Keratinocyte (primary cell): ENCODE measurements at regions not wholly inside any gene's neighbourhood (a gene's known extent, or its start where the extent isn't known, plus 50 kb on each side); places are given as distances from the start of the nearest gene placed in this dataset.
A peak's percentile ranks its signal among the peaks of the same experiment; 100 is the strongest.

Source experiments
- DNase-seq: peaks from one replicate; pipeline ENCODE4 v3.0.0-alpha.2; 2011; ENCODE audit warnings: low read depth, missing footprints, low spot score
- FAIRE-seq: peaks from 2 replicates; lab custom pipeline; 2011; peaks lifted over from hg19 to GRCh38; lab: Jason Lieb, UNC
- H2AFZ ChIP-seq: 2 replicates; pipeline ENCODE4 v1.6.0; 2012; ENCODE audit warnings: low read length, control low read depth, inconsistent platforms; ENCODE audit not compliant: control insufficient read depth
- H3K27ac ChIP-seq: 2 replicates; pipeline ENCODE4 v1.5.1; 2011; ENCODE audit warnings: low read length; ENCODE audit not compliant: control insufficient read depth, insufficient read depth
- H3K27me3 ChIP-seq: 3 replicates; pipeline ENCODE4 v1.6.0; 2011; ENCODE audit warnings: low read length; ENCODE audit not compliant: control insufficient read depth, insufficient read depth; ENCODE audit errors: extremely low read depth
- H3K36me3 ChIP-seq, 2 experiments: 2 replicates in 1 of 2; 3 replicates in 1 of 2; pipeline ENCODE4 v1.5.1; 2011; ENCODE audit warnings: low read length in 2 of 2, mild to moderate bottlenecking in 1 of 2; ENCODE audit not compliant: control insufficient read depth in 2 of 2, insufficient read depth in 2 of 2; ENCODE audit errors: extremely low read depth in 1 of 2
- H3K4me1 ChIP-seq: 3 replicates; pipeline ENCODE4 v1.5.1; 2011; ENCODE audit warnings: low read length; ENCODE audit not compliant: control insufficient read depth, insufficient read depth; ENCODE audit errors: extremely low read depth
- H3K4me2 ChIP-seq: 3 replicates; pipeline ENCODE4 v1.6.0; 2011; ENCODE audit warnings: low read depth, low read length; ENCODE audit not compliant: control insufficient read depth, insufficient read depth; ENCODE audit errors: extremely low read depth
- H3K4me3 ChIP-seq, 3 experiments: fragments of 200-600 bp in 1 of 3; sonication (generic) in 1 of 3; 2 replicates in 2 of 3; 3 replicates in 1 of 3; pipeline ENCODE4 v1.5.1; 2011 to 2016; ENCODE audit warnings: low read length in 3 of 3, mild to moderate bottlenecking in 3 of 3, control low read depth in 2 of 3, inconsistent platforms in 1 of 3, low read depth in 1 of 3, mixed read lengths in 1 of 3, mixed run types in 1 of 3, moderate library complexity in 1 of 3; ENCODE audit not compliant: control insufficient read depth in 2 of 3, insufficient read depth in 2 of 3; ENCODE audit errors: extremely low read depth in 1 of 3
- H3K79me2 ChIP-seq: 2 replicates; pipeline ENCODE4 v1.6.0; 2012; ENCODE audit warnings: low read length; ENCODE audit not compliant: control insufficient read depth, insufficient read depth
- H3K9ac ChIP-seq: 3 replicates; pipeline ENCODE4 v1.6.0; 2011; ENCODE audit warnings: low read length; ENCODE audit not compliant: control insufficient read depth, insufficient read depth; ENCODE audit errors: extremely low read depth
- H3K9me1 ChIP-seq: 3 replicates; pipeline ENCODE4 v1.6.0; 2011; ENCODE audit warnings: low read length; ENCODE audit not compliant: control insufficient read depth, insufficient read depth; ENCODE audit errors: extremely low read depth
- H3K9me3 ChIP-seq: 2 replicates; pipeline ENCODE4 v1.5.1; 2012; ENCODE audit warnings: low read depth, low read length; ENCODE audit not compliant: control insufficient read depth
- H4K20me1 ChIP-seq: 3 replicates; pipeline ENCODE4 v1.6.0; 2011; ENCODE audit warnings: low read length; ENCODE audit not compliant: control insufficient read depth, insufficient read depth; ENCODE audit errors: extremely low read depth
- EZH2 ChIP-seq: IDR thresholded peaks from one replicate; pipeline ENCODE4 v1.6.1; 2012; ENCODE audit warnings: inconsistent platforms, mild to moderate bottlenecking, low read length, moderate library complexity
- dilution Hi-C: fragments of 300-500 bp; cut with MboI; formaldehyde crosslinking; loops from one replicate; pipeline ENCODE4 v1.7.0; 2020; ENCODE audit warnings: low sequenced_read_pairs; ENCODE audit not compliant: extremely low pct_ligation_motif_present
- TF ChIP-seq, protein P1 (sequence below), 3 experiments: IDR thresholded peaks in 1 of 3; conservative IDR thresholded peaks in 1 of 3; optimal IDR thresholded peaks in 1 of 3; 2 replicates in 2 of 3; 3 replicates in 1 of 3; pipeline versions ENCODE3 to v1.5.1; 2011; ENCODE audit warnings: low read length in 3 of 3, mild to moderate bottlenecking in 3 of 3, moderate library complexity in 2 of 3, control low read depth in 1 of 3, inconsistent platforms in 1 of 3; ENCODE audit not compliant: insufficient read depth in 2 of 3; ENCODE audit errors: extremely low read depth in 1 of 3

DNA sequence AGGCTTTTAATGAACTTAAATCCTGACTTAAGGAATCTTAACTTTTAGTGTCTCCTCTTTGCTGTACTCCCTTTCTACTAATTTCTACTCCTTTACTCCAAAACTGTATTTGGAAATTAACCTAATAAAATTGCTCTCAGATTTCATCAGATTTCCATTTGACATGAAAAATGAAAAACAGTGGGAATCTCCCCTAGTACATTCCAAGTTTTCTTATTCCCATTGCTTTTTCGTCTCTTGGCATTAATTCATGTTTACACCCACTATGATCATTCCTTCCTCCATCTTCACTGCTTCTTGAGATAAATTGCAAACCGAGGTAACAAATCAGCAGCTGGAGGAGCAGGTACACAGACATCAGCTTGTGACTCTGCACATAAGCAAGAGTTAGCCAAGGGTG is 208.7 kb downstream of the VGLL3 start:
- H2AFZ ChIP-seq = no peak overlapping the region
- H3K27me3 ChIP-seq = no peaks in the 10 kb centered on the region
- dilution Hi-C loops = no loop called here
- H3K79me2 ChIP-seq = no peaks in the 10 kb centered on the region
- no peak overlapping the region for H3K4me2 ChIP-seq
- H3K4me1 ChIP-seq = no peaks in the 10 kb centered on the region
- H3K27ac ChIP-seq = no peak overlapping the region
- no peak overlapping the region for H3K4me3 ChIP-seq
- no peak for TF ChIP-seq EZH2
- TF ChIP-seq, protein P1, sequence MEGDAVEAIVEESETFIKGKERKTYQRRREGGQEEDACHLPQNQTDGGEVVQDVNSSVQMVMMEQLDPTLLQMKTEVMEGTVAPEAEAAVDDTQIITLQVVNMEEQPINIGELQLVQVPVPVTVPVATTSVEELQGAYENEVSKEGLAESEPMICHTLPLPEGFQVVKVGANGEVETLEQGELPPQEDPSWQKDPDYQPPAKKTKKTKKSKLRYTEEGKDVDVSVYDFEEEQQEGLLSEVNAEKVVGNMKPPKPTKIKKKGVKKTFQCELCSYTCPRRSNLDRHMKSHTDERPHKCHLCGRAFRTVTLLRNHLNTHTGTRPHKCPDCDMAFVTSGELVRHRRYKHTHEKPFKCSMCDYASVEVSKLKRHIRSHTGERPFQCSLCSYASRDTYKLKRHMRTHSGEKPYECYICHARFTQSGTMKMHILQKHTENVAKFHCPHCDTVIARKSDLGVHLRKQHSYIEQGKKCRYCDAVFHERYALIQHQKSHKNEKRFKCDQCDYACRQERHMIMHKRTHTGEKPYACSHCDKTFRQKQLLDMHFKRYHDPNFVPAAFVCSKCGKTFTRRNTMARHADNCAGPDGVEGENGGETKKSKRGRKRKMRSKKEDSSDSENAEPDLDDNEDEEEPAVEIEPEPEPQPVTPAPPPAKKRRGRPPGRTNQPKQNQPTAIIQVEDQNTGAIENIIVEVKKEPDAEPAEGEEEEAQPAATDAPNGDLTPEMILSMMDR (optimal IDR thresholded peaks at IDR 0.05 in 1 of 3, IDR thresholded peaks at IDR 0.05 in 1 of 3, conservative IDR thresholded peaks at IDR 0.05 in 1 of 3; ENCODE audit: extremely low read depth in 1 of 3, insufficient read depth in 2 of 3, low read length in 3 of 3) = no peak
- H4K20me1 ChIP-seq = no peaks in the 10 kb centered on the region
- no peak overlapping the region for H3K9ac ChIP-seq
- DNase-seq (no peak), FAIRE-seq (no peak)
- no peaks in the 10 kb centered on the region for H3K36me3 ChIP-seq
- no peaks in the 10 kb centered on the region for H3K9me3 ChIP-seq
- H3K9me1 ChIP-seq = no peaks in the 10 kb centered on the region

DNA sequence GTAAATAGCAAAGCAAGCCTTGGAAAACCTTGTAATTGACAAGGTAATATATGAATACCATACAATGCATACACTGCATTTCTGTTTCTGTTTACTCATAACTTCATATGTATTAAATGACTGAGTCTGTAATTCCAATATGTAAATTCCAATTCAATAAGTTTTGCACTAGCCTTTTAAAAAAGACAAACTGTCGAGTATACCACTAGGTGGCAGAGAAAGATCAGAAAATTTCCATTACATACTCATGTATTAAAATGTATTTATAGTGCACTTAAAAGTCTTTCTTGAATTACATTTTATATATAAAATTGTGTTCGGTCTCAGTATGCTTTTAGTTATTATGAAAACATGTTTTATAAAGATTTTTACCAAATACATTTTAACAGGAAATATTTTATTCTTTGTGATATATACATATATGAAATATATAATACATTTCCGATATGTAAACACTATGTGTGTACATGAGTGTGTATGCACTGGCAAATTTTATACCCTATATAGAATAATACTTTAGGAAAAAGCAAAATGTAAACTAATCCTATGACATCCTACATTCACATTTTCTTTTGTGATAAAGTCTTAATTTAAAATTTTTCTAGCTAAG is 216.8 kb downstream of the VGLL3 start:
- dilution Hi-C loops = no loop called here
- TF ChIP-seq EZH2 = no peak
- TF ChIP-seq, protein P1 (optimal IDR thresholded peaks at IDR 0.05 in 1 of 3, IDR thresholded peaks at IDR 0.05 in 1 of 3, conservative IDR thresholded peaks at IDR 0.05 in 1 of 3; ENCODE audit: extremely low read depth in 1 of 3, insufficient read depth in 2 of 3, low read length in 3 of 3) = peak in 1 of 3 experiments; percentile 32
- FAIRE-seq (no peak), DNase-seq (no peak)
- H3K27ac ChIP-seq = no peak overlapping the region
- H3K4me3 ChIP-seq = no peak overlapping the region
- no peak overlapping the region for H3K9ac ChIP-seq
- H3K36me3 ChIP-seq = no peaks in the 10 kb centered on the region
- H3K27me3 ChIP-seq = no peaks in the 10 kb centered on the region
- H3K4me1 ChIP-seq = no peaks in the 10 kb centered on the region
- no peaks in the 10 kb centered on the region for H3K79me2 ChIP-seq
- no peaks in the 10 kb centered on the region for H3K9me1 ChIP-seq
- H3K9me3 ChIP-seq = no peaks in the 10 kb centered on the region
- no peaks in the 10 kb centered on the region for H4K20me1 ChIP-seq
- H2AFZ ChIP-seq = no peak overlapping the region
- no peak overlapping the region for H3K4me2 ChIP-seq
